ENCODE measurements at regions not wholly inside any gene's neighbourhood (a gene's known extent, or its start where the extent isn't known, plus 50 kb on each side); places are given as distances from the start of the nearest gene placed in this dataset.

- Histone ChIP-seq H3K9me2 (ENCODE audit: insufficient read depth) (no peaks in the 10 kb centered on the region), H3K4me3 (no peak overlapping the region), H3K4me2 (no peak overlapping the region), H3K79me2 (ENCODE audit: low read depth) (no peaks in the 10 kb centered on the region), H4K20me1 (ENCODE audit: insufficient read depth) (no peaks in the 10 kb centered on the region), H3K27ac (peak overlapping the region; percentile 11; the same call in 1 of the 2 replicates), H3F3A (ENCODE audit: insufficient read depth, low read depth) (peaks cover 6% of the 10 kb centered on the region; the same call in 1 of the 2 replicates), H3K36me3 (ENCODE audit: low read depth) (no peaks in the 10 kb centered on the region), H3K27me3 (ENCODE audit: insufficient read depth, low read depth) (no peaks in the 10 kb centered on the region), H3K4me1 (replicated peaks; ENCODE audit: insufficient read depth) (peaks cover 12% of the 10 kb centered on the region), H3K9me3 (ENCODE audit: insufficient read depth, low read depth) (no peaks in the 10 kb centered on the region), H2AFZ (no peak overlapping the region)
- DNase-seq: peak in 1 of 2 experiments; percentile 57
- CTCF ChIA-PET: no interaction called here
- TF ChIP-seq, protein P1, sequence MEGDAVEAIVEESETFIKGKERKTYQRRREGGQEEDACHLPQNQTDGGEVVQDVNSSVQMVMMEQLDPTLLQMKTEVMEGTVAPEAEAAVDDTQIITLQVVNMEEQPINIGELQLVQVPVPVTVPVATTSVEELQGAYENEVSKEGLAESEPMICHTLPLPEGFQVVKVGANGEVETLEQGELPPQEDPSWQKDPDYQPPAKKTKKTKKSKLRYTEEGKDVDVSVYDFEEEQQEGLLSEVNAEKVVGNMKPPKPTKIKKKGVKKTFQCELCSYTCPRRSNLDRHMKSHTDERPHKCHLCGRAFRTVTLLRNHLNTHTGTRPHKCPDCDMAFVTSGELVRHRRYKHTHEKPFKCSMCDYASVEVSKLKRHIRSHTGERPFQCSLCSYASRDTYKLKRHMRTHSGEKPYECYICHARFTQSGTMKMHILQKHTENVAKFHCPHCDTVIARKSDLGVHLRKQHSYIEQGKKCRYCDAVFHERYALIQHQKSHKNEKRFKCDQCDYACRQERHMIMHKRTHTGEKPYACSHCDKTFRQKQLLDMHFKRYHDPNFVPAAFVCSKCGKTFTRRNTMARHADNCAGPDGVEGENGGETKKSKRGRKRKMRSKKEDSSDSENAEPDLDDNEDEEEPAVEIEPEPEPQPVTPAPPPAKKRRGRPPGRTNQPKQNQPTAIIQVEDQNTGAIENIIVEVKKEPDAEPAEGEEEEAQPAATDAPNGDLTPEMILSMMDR (conservative IDR thresholded peaks at IDR 0.05): no peak
- no peak for TF ChIP-seq EZH2 (IDR thresholded peaks at IDR 0.05; ENCODE audit: low read depth)
- no TSS peak for BruUV-seq (replicated peaks)
- intact Hi-C loops (cut with micrococcal nuclease; ENCODE audit: unreplicated experiment): no loop called here
- POLR2A ChIA-PET (ENCODE audit: unreplicated experiment): interaction anchor here (0.6 kb wide), 1 partner anchor 293 kb away, joined by 7 read pairs; the partner anchor contains the start of gene PPM1J
These were observed 51.8 kb upstream of the SLC16A1 start for GRCh38 chr1:113007706-113008364.

DNA sequence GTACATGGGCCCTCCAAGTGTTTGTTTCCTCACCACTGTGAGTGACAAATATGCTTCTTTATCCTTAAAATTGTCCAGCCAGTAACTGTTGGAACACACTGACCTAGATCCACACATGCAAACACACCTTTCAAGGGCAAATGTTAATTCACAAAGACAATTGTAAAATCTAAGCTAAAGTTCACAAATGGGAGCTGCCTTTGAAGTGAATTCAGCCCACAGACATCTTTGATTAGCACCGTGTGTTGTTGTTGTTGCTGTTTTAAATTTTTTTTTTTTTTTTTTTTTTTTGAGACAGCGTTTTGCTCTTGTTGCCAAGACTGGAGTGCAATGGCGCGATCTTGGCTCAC lies 52.3 kb upstream of the SLC16A1 start:
- CTCF ChIA-PET: interaction anchor here (0.7 kb wide), 1 partner anchor 78 kb away, joined by 5 read pairs; no protein-coding TSS in a partner anchor
- H3K36me3 ChIP-seq (ENCODE audit: low read depth): no peaks in the 10 kb centered on the region
- H2AFZ ChIP-seq: no peak overlapping the region
- no peaks in the 10 kb centered on the region for H3K9me3 ChIP-seq (ENCODE audit: insufficient read depth, low read depth)
- no peaks in the 10 kb centered on the region for H3K9me2 ChIP-seq (ENCODE audit: insufficient read depth)
- H3K79me2 ChIP-seq (ENCODE audit: low read depth): no peaks in the 10 kb centered on the region
- H3K27me3 ChIP-seq (ENCODE audit: insufficient read depth, low read depth): no peaks in the 10 kb centered on the region
- H3K27ac ChIP-seq: peak overlapping the region; percentile 11; the same call in 1 of the 2 replicates
- POLR2A ChIA-PET (ENCODE audit: unreplicated experiment): interaction anchor here (0.6 kb wide), 1 partner anchor 293 kb away, joined by 7 read pairs; the partner anchor contains the start of gene PPM1J
- TF ChIP-seq, protein P1 (conservative IDR thresholded peaks at IDR 0.05): no peak
- TF ChIP-seq EZH2 (IDR thresholded peaks at IDR 0.05; ENCODE audit: low read depth): no peak
- H4K20me1 ChIP-seq (ENCODE audit: insufficient read depth): no peaks in the 10 kb centered on the region
- intact Hi-C loops (cut with micrococcal nuclease; ENCODE audit: unreplicated experiment): no loop called here
- peaks cover 12% of the 10 kb centered on the region for H3K4me1 ChIP-seq (replicated peaks; ENCODE audit: insufficient read depth)
- no peak overlapping the region for H3K4me2 ChIP-seq
- BruUV-seq (replicated peaks): no TSS peak
- no peak overlapping the region for H3K4me3 ChIP-seq
- DNase-seq: no peak
- H3F3A ChIP-seq (ENCODE audit: insufficient read depth, low read depth): peaks cover 6% of the 10 kb centered on the region; the same call in 1 of the 2 replicates

- DNase-seq: peak in 1 of 2 experiments; percentile 44
- Histone ChIP-seq H3K36me3 (ENCODE audit: low read depth) (no peaks in the 10 kb centered on the region), H3K79me2 (ENCODE audit: low read depth) (no peaks in the 10 kb centered on the region), H3K27ac (no peak overlapping the region), H3K9me2 (ENCODE audit: insufficient read depth) (no peaks in the 10 kb centered on the region), H4K20me1 (ENCODE audit: insufficient read depth) (no peaks in the 10 kb centered on the region), H3K4me1 (replicated peaks; ENCODE audit: insufficient read depth) (peaks cover 11% of the 10 kb centered on the region), H3F3A (ENCODE audit: insufficient read depth, low read depth) (peaks cover 6% of the 10 kb centered on the region; the same call in 1 of the 2 replicates), H3K27me3 (ENCODE audit: insufficient read depth, low read depth) (no peaks in the 10 kb centered on the region), H2AFZ (no peak overlapping the region), H3K4me3 (no peak overlapping the region), H3K4me2 (no peak overlapping the region), H3K9me3 (ENCODE audit: insufficient read depth, low read depth) (no peaks in the 10 kb centered on the region)
- POLR2A ChIA-PET (ENCODE audit: unreplicated experiment): no interaction called here
- intact Hi-C loops (cut with micrococcal nuclease; ENCODE audit: unreplicated experiment): no loop called here
- CTCF ChIA-PET: no interaction called here
- BruUV-seq (replicated peaks): no TSS peak
- TF ChIP-seq EZH2 (IDR thresholded peaks at IDR 0.05; ENCODE audit: low read depth): no peak
- TF ChIP-seq, protein P1 (conservative IDR thresholded peaks at IDR 0.05): no peak
These were observed 56.2 kb upstream of the SLC16A1 start for GRCh38 chr1:113012149-113012548.
